Neural progenitor cell (in vitro differentiated cells): ENCODE measurements at regions not wholly inside any gene's neighbourhood (a gene's known extent, or its start where the extent isn't known, plus 50 kb on each side); places are given as distances from the start of the nearest gene placed in this dataset.

ENCODE experiments used
- DNase-seq: peaks from one replicate; pipeline ENCODE4 v3.0.0-alpha.2; 2016; ENCODE audit warnings: low spot score
- H2AFZ ChIP-seq: fragments of 200-600 bp; sonication (generic); replicated peaks from 2 replicates; pipeline ENCODE4 v1.6.1; 2016; ENCODE audit warnings: antibody characterized with exemption
- H3F3A ChIP-seq: fragments of 200-600 bp; sonication (generic); 2 replicates; pipeline ENCODE4 v1.6.1; 2016; ENCODE audit warnings: antibody characterized with exemption, low read depth
- H3K27ac ChIP-seq: fragments of 200-600 bp; sonication (generic); 2 replicates; pipeline ENCODE4 v1.5.1; 2016; ENCODE audit warnings: mild to moderate bottlenecking
- H3K27me3 ChIP-seq: fragments of 200-600 bp; sonication (generic); 2 replicates; pipeline ENCODE4 v1.6.1; 2016; ENCODE audit warnings: mild to moderate bottlenecking, moderate library complexity
- H3K36me3 ChIP-seq: fragments of 200-600 bp; sonication (generic); 2 replicates; pipeline ENCODE4 v1.5.1; 2016
- H3K4me1 ChIP-seq: fragments of 200-600 bp; sonication (generic); 2 replicates; pipeline ENCODE4 v1.6.1; 2016; ENCODE audit warnings: mixed run types
- H3K4me2 ChIP-seq: fragments of 200-600 bp; sonication (generic); 2 replicates; pipeline ENCODE4 v1.6.1; 2016
- H3K4me3 ChIP-seq: fragments of 200-600 bp; sonication (generic); 2 replicates; pipeline ENCODE4 v1.5.1; 2016
- H3K79me2 ChIP-seq: fragments of 200-600 bp; sonication (generic); 2 replicates; pipeline ENCODE4 v1.6.1; 2016; ENCODE audit warnings: low read depth
- H3K9ac ChIP-seq: fragments of 200-600 bp; sonication (generic); 2 replicates; pipeline ENCODE4 v1.6.1; 2016
- H3K9me3 ChIP-seq: fragments of 200-600 bp; sonication (generic); 2 replicates; pipeline ENCODE4 v1.5.1; 2016; ENCODE audit warnings: low read depth
- H4K20me1 ChIP-seq: fragments of 200-600 bp; sonication (generic); 2 replicates; pipeline ENCODE4 v1.6.1; 2016; ENCODE audit warnings: low read depth
- H3K27ac Mint-ChIP-seq: 3 replicates; pipeline ENCODE4 v1.8.0; 2021; ENCODE audit warnings: mixed read lengths
- H3K27me3 Mint-ChIP-seq: 2 replicates; pipeline ENCODE4 v1.8.0; 2022; ENCODE audit warnings: low read depth, mild to moderate bottlenecking, inconsistent platforms, moderate library complexity, mixed read lengths; ENCODE audit not compliant: insufficient read depth
- H3K36me3 Mint-ChIP-seq: 3 replicates; pipeline ENCODE4 v1.8.0; 2021; ENCODE audit warnings: mixed read lengths
- H3K4me1 Mint-ChIP-seq: 3 replicates; pipeline ENCODE4 v1.8.0; 2021; ENCODE audit warnings: mixed read lengths
- H3K4me3 Mint-ChIP-seq: 3 replicates; pipeline ENCODE4 v1.8.0; 2021; ENCODE audit warnings: mild to moderate bottlenecking, moderate library complexity, mixed read lengths
- H3K9me3 Mint-ChIP-seq: 3 replicates; pipeline ENCODE4 v1.8.0; 2020; ENCODE audit warnings: mixed read lengths
- CTCF ChIP-seq: fragments of 200-600 bp; sonication (generic); IDR thresholded peaks from 2 replicates; pipeline ENCODE4 v1.5.1; 2017; ENCODE audit warnings: antibody characterized with exemption, mild to moderate bottlenecking
- EZH2 ChIP-seq: fragments of 200-600 bp; sonication (generic); IDR thresholded peaks from 2 replicates; pipeline ENCODE4 v1.6.1; 2017; ENCODE audit warnings: antibody characterized with exemption, mild to moderate bottlenecking, moderate library complexity
- EZH2phosphoT487 ChIP-seq: fragments of 200-600 bp; sonication (generic); IDR thresholded peaks from 2 replicates; pipeline ENCODE4 v1.6.1; 2017; ENCODE audit warnings: antibody characterized with exemption

GRCh38 chr15:39491115-39491885, 89.6 kb upstream of the THBS1 start:
- Histone ChIP-seq H3K79me2 (no peaks in the 10 kb centered on the region), H3K9ac (no peak overlapping the region), H3K27me3 (no peaks in the 10 kb centered on the region), H3K36me3 (no peaks in the 10 kb centered on the region), H3K4me3 (no peak overlapping the region), H3K4me2 (no peak overlapping the region), H3K27ac (no peak overlapping the region), H3K4me1 (no peaks in the 10 kb centered on the region), H3K9me3 (no peaks in the 10 kb centered on the region), H4K20me1 (no peaks in the 10 kb centered on the region), H2AFZ (no peak overlapping the region), H3F3A (no peaks in the 10 kb centered on the region)
- H3K9me3 Mint-ChIP-seq, result no peaks in the 10 kb centered on the region
- no peak overlapping the region for H3K4me3 Mint-ChIP-seq
- no peaks in the 10 kb centered on the region for H3K27me3 Mint-ChIP-seq
- no peaks in the 10 kb centered on the region for H3K4me1 Mint-ChIP-seq
- H3K27ac Mint-ChIP-seq, result no peak overlapping the region
- TF ChIP-seq EZH2, result no peak
- TF ChIP-seq CTCF, result no peak
- no peak for TF ChIP-seq EZH2phosphoT487
- DNase-seq, result no peak
- no peaks in the 10 kb centered on the region for H3K36me3 Mint-ChIP-seq

- Histone ChIP-seq H3K27ac (no peak overlapping the region), H3K4me2 (no peak overlapping the region), H3F3A (no peaks in the 10 kb centered on the region), H3K9me3 (no peaks in the 10 kb centered on the region), H3K4me1 (no peaks in the 10 kb centered on the region), H4K20me1 (no peaks in the 10 kb centered on the region), H3K27me3 (no peaks in the 10 kb centered on the region), H3K79me2 (no peaks in the 10 kb centered on the region), H3K4me3 (no peak overlapping the region), H3K36me3 (no peaks in the 10 kb centered on the region), H3K9ac (no peak overlapping the region), H2AFZ (no peak overlapping the region)
- H3K9me3 Mint-ChIP-seq, result no peaks in the 10 kb centered on the region
- no peaks in the 10 kb centered on the region for H3K36me3 Mint-ChIP-seq
- no peak for DNase-seq
- H3K27me3 Mint-ChIP-seq, result no peaks in the 10 kb centered on the region
- H3K4me3 Mint-ChIP-seq, result no peak overlapping the region
- no peak for TF ChIP-seq CTCF
- TF ChIP-seq EZH2, result no peak
- no peak for TF ChIP-seq EZH2phosphoT487
- no peak overlapping the region for H3K27ac Mint-ChIP-seq
- no peaks in the 10 kb centered on the region for H3K4me1 Mint-ChIP-seq
Measured at GRCh38 chr15:39491886-39492490, 88.9 kb upstream of the THBS1 start.

GRCh38 chr15:39493424-39494067, 87.3 kb upstream of the THBS1 start:
- H3K27ac Mint-ChIP-seq, result no peak overlapping the region
- no peak for TF ChIP-seq EZH2
- no peak for TF ChIP-seq CTCF
- no peak for TF ChIP-seq EZH2phosphoT487
- H3K36me3 ChIP-seq, result no peaks in the 10 kb centered on the region
- no peaks in the 10 kb centered on the region for H3K79me2 ChIP-seq
- H3K9ac ChIP-seq, result no peak overlapping the region
- H3K27me3 ChIP-seq, result no peaks in the 10 kb centered on the region
- no peak overlapping the region for H2AFZ ChIP-seq
- no peaks in the 10 kb centered on the region for H3K4me1 Mint-ChIP-seq
- H3K27ac ChIP-seq, result no peak overlapping the region
- DNase-seq, result no peak
- no peaks in the 10 kb centered on the region for H3K9me3 Mint-ChIP-seq
- no peaks in the 10 kb centered on the region for H3F3A ChIP-seq
- peaks cover 2% of the 10 kb centered on the region for H3K27me3 Mint-ChIP-seq
- H3K4me1 ChIP-seq, result no peaks in the 10 kb centered on the region
- H3K9me3 ChIP-seq, result no peaks in the 10 kb centered on the region
- H4K20me1 ChIP-seq, result no peaks in the 10 kb centered on the region
- H3K4me3 Mint-ChIP-seq, result no peak overlapping the region
- no peak overlapping the region for H3K4me2 ChIP-seq
- no peaks in the 10 kb centered on the region for H3K36me3 Mint-ChIP-seq
- no peak overlapping the region for H3K4me3 ChIP-seq
